PC-9 (cell line): ENCODE measurements at regions not wholly inside any gene's neighbourhood (a gene's known extent, or its start where the extent isn't known, plus 50 kb on each side); places are given as distances from the start of the nearest gene placed in this dataset.

Source experiments
- BruUV-seq: library from RNA; stranded (reverse); fragments of 400-500 nt; replicated peaks from 2 replicates; lab custom pipeline; 2021; lab: Mats Ljungman, UMichigan
- CTCF ChIA-PET: fragments of 300-600 bp; sonication (Branson Sonifier 250); formaldehyde crosslinking; loops from one replicate; lab custom pipeline; 2022; ENCODE audit warnings: antibody characterized with exemption; lab: Charles Lee
- POLR2A ChIA-PET: fragments of 300-600 bp; sonication (Branson Sonifier 250); formaldehyde crosslinking; loops from one replicate; lab custom pipeline; 2022; ENCODE audit warnings: antibody characterized with exemption; ENCODE audit not compliant: unreplicated experiment; lab: Charles Lee
- DNase-seq, 2 experiments: peaks; one replicate each; pipeline versions ENCODE4 v3.0.0 to v3.0.0-alpha.2; 2015 to 2022; ENCODE audit warnings: mixed read lengths in 1 of 2
- H2AFZ ChIP-seq: fragments of 200-600 bp; sonication (generic); 2 replicates; pipeline ENCODE4 v1.8.1; 2017; ENCODE audit warnings: antibody characterized with exemption
- H3F3A ChIP-seq: fragments of 200-600 bp; sonication (generic); 2 replicates; pipeline ENCODE4 v1.8.1; 2017; ENCODE audit warnings: antibody characterized with exemption, mild to moderate bottlenecking, low read depth; ENCODE audit not compliant: insufficient read depth
- H3K27ac ChIP-seq: fragments of 200-600 bp; sonication (generic); 2 replicates; pipeline ENCODE4 v1.6.1; 2016; ENCODE audit warnings: mixed run types
- H3K27me3 ChIP-seq: fragments of 200-600 bp; sonication (generic); 2 replicates; pipeline ENCODE4 v1.6.1; 2016; ENCODE audit warnings: low read depth, mixed run types; ENCODE audit not compliant: insufficient read depth
- H3K36me3 ChIP-seq: fragments of 200-600 bp; sonication (generic); 2 replicates; pipeline ENCODE4 v1.6.1; 2016; ENCODE audit warnings: low read depth, mixed run types
- H3K4me1 ChIP-seq: fragments of 200-600 bp; sonication (generic); replicated peaks from 2 replicates; pipeline ENCODE4 v1.6.1; 2016; ENCODE audit warnings: mixed run types; ENCODE audit not compliant: insufficient read depth
- H3K4me2 ChIP-seq: fragments of 200-600 bp; sonication (generic); 2 replicates; pipeline ENCODE4 v1.6.1; 2017; ENCODE audit warnings: mixed run types
- H3K4me3 ChIP-seq: fragments of 200-600 bp; sonication (generic); 2 replicates; pipeline ENCODE4 v1.6.1; 2016; ENCODE audit warnings: mixed run types
- H3K79me2 ChIP-seq: fragments of 200-600 bp; sonication (generic); 2 replicates; pipeline ENCODE4 v1.6.1; 2017; ENCODE audit warnings: low read depth, mixed run types
- H3K9me2 ChIP-seq: fragments of 200-600 bp; sonication (generic); 2 replicates; pipeline ENCODE4 v1.8.1; 2017; ENCODE audit warnings: mild to moderate bottlenecking; ENCODE audit not compliant: insufficient read depth
- H3K9me3 ChIP-seq: fragments of 200-600 bp; sonication (generic); 2 replicates; pipeline ENCODE4 v1.8.1; 2016; ENCODE audit warnings: low read depth; ENCODE audit not compliant: insufficient read depth
- H4K20me1 ChIP-seq: fragments of 200-600 bp; sonication (generic); 2 replicates; pipeline ENCODE4 v1.8.1; 2017; ENCODE audit not compliant: insufficient read depth
- EZH2 ChIP-seq: fragments of 200-600 bp; sonication (generic); IDR thresholded peaks from 2 replicates; pipeline ENCODE4 v1.8.0; 2017; ENCODE audit warnings: antibody characterized with exemption, low read depth
- intact Hi-C: fragments of 100-400 bp; cut with micrococcal nuclease; formaldehyde crosslinking; loops from one replicate; pipeline ENCODE4 v1.10.0; 2022; ENCODE audit not compliant: unreplicated experiment
- TF ChIP-seq, protein P1 (sequence below): fragments of 200-600 bp; sonication (generic); conservative IDR thresholded peaks from 2 replicates; pipeline ENCODE4 v1.6.1; 2017; ENCODE audit warnings: mixed run types, antibody characterized with exemption, mild to moderate bottlenecking, moderate library complexity

DNA sequence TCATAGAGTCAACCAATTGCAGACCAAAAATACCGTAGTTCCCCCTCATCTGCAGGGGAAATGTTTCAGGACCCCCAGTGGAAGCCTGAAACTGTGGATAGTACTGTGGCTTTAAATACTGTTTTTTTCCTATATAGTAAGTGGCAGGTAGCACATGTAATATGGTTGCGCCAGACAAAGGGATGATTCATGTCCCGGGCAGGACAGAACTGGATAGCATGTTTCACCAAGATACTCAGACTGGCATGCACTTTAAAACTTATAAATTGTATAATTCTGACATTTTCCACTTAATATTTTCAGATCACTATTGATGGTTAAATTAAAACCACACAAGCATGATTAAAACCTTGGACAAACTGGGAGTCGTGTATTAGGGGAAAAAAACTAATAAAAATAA, 276.3 kb upstream of the AGA start:
- Histone ChIP-seq H4K20me1 (no peaks in the 10 kb centered on the region), H3K4me1 (no peaks in the 10 kb centered on the region), H3F3A (no peaks in the 10 kb centered on the region), H3K79me2 (no peaks in the 10 kb centered on the region), H3K4me3 (no peak overlapping the region), H3K9me3 (no peaks in the 10 kb centered on the region), H3K27ac (no peak overlapping the region), H3K27me3 (no peaks in the 10 kb centered on the region), H3K9me2 (no peaks in the 10 kb centered on the region), H2AFZ (no peak overlapping the region), H3K4me2 (no peak overlapping the region), H3K36me3 (no peaks in the 10 kb centered on the region)
- intact Hi-C loops: no loop called here
- no TSS peak for BruUV-seq
- POLR2A ChIA-PET: no interaction called here
- CTCF ChIA-PET: no interaction called here
- DNase-seq: no peak
- TF ChIP-seq EZH2: no peak
- TF ChIP-seq, protein P1, sequence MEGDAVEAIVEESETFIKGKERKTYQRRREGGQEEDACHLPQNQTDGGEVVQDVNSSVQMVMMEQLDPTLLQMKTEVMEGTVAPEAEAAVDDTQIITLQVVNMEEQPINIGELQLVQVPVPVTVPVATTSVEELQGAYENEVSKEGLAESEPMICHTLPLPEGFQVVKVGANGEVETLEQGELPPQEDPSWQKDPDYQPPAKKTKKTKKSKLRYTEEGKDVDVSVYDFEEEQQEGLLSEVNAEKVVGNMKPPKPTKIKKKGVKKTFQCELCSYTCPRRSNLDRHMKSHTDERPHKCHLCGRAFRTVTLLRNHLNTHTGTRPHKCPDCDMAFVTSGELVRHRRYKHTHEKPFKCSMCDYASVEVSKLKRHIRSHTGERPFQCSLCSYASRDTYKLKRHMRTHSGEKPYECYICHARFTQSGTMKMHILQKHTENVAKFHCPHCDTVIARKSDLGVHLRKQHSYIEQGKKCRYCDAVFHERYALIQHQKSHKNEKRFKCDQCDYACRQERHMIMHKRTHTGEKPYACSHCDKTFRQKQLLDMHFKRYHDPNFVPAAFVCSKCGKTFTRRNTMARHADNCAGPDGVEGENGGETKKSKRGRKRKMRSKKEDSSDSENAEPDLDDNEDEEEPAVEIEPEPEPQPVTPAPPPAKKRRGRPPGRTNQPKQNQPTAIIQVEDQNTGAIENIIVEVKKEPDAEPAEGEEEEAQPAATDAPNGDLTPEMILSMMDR: no peak

DNA sequence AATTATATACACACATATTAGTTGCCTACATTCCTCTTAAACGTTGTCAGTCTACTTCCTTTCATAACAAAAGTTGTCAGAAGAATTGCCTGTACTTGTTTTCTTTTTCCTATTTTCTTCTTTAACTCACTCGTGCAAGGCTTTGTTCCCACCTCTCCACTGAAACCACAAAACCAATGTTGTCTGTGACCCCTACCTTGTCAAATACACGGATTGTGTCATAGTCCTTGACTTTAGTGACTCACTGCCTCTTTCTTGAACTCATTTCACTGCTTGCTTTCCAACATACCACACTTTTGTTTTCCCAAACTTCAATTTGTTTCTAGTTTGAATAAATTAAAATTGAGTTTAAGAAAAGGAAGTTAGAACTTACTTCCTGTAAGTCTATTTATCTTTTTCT, 283.9 kb upstream of the AGA start:
- no peak for TF ChIP-seq EZH2
- TF ChIP-seq, protein P1: no peak
- H3K4me1 ChIP-seq: peaks cover 5% of the 10 kb centered on the region; the same call in 1 of the 2 replicates
- H3F3A ChIP-seq: no peaks in the 10 kb centered on the region
- ChIA-PET CTCF (no interaction called here), POLR2A (no interaction called here)
- no peak overlapping the region for H2AFZ ChIP-seq
- intact Hi-C loops: loop anchor here (10.0 kb wide), 1 partner anchor 151 kb away; no protein-coding TSS in a partner anchor
- no peaks in the 10 kb centered on the region for H3K9me3 ChIP-seq
- no peaks in the 10 kb centered on the region for H3K9me2 ChIP-seq
- H3K27me3 ChIP-seq: no peaks in the 10 kb centered on the region
- H3K4me3 ChIP-seq: no peak overlapping the region
- no peak overlapping the region for H3K27ac ChIP-seq
- H3K36me3 ChIP-seq: no peaks in the 10 kb centered on the region
- DNase-seq: no peak
- no peaks in the 10 kb centered on the region for H3K79me2 ChIP-seq
- no peak overlapping the region for H3K4me2 ChIP-seq
- BruUV-seq: no TSS peak
- no peaks in the 10 kb centered on the region for H4K20me1 ChIP-seq

DNA sequence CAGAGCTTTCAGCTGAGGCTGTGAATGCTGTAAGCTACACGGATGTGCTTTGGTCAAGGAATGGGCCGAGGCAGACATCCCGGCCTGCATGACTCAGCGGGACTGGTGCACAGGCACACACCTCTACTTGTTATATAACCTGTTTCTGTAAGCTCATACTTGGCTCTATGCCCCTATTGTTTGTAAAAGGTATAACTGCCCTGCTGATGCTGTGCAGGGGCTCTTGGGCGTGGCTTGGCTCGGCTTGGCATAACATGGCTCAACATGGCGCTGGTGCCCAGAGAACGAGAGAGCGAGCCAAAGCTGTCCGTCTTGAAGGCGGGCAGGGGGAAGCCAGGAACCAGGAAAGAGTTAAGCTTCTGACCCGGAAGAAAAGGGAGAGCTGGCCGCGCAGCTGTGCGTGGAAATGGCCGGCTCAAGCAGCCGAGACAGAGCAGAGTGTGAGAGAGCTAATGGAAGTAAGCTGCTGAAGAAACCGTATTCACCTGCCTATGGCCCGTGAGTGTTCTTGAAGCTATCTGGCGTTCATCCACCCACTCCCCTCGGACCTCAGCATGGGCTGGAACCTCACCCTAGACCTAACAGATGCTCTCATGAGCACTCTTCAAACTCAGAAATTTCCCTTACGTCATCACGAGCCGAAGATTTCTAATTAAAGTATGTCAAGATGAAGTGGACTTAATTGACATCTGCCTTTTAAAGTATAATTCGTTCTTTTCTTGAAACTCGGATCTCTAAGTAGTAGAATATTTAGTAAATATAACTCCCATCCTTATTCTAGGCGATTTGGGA, 286.3 kb upstream of the AGA start:
- intact Hi-C loops: loop anchor here (10.0 kb wide), 1 partner anchor 154 kb away; no protein-coding TSS in a partner anchor
- Histone ChIP-seq H3K9me2 (no peaks in the 10 kb centered on the region), H3K9me3 (no peaks in the 10 kb centered on the region), H3K27me3 (no peaks in the 10 kb centered on the region), H3K4me2 (0 out of 2 replicates have a peak overlapping the region, but pooled peaks have one; percentile 10), H4K20me1 (no peaks in the 10 kb centered on the region), H3F3A (no peaks in the 10 kb centered on the region), H3K27ac (peak overlapping the region; percentile 55; the same call in 1 of the 2 replicates), H3K79me2 (no peaks in the 10 kb centered on the region), H3K4me1 (peaks cover 5% of the 10 kb centered on the region; the same call in 1 of the 2 replicates), H3K4me3 (no peak overlapping the region), H2AFZ (0 out of 2 replicates have a peak overlapping the region, but pooled peaks have one; percentile 58), H3K36me3 (no peaks in the 10 kb centered on the region)
- BruUV-seq: TSS peak; percentile 76
- TF ChIP-seq, protein P1: 0 out of 2 replicates have a peak, but pooled peaks have one; percentile 31
- no peak for TF ChIP-seq EZH2
- ChIA-PET CTCF (no interaction called here), POLR2A (interaction anchor here (0.6 kb wide), 2 partner anchors 12 to 26 kb away, joined by 3 to 4 read pairs; no protein-coding TSS in a partner anchor)
- peak; percentile 72 to 75 for DNase-seq
